Ishikawa (cell line): ENCODE measurements at regions not wholly inside any gene's neighbourhood (a gene's known extent, or its start where the extent isn't known, plus 50 kb on each side); places are given as distances from the start of the nearest gene placed in this dataset.

Source experiments
- CEBPB ChIP-seq: IDR thresholded peaks from 2 replicates; pipeline ENCODE4 v1.6.1; 2012
- MAX ChIP-seq: IDR thresholded peaks from 2 replicates; pipeline ENCODE4 v1.6.1; 2012
- NFIC ChIP-seq: IDR thresholded peaks from 2 replicates; pipeline ENCODE4 v1.6.1; 2012
- RAD21 ChIP-seq: IDR thresholded peaks from 2 replicates; pipeline ENCODE4 v1.6.1; 2012; ENCODE audit warnings: low read depth
- TAF1 ChIP-seq: IDR thresholded peaks from 2 replicates; pipeline ENCODE4 v1.6.1; 2012; ENCODE audit warnings: low read depth, mild to moderate bottlenecking
- TEAD4 ChIP-seq: IDR thresholded peaks from 2 replicates; pipeline ENCODE4 v1.6.1; 2012
- USF1 ChIP-seq: IDR thresholded peaks from 2 replicates; pipeline ENCODE4 v1.6.1; 2012
- YY1 ChIP-seq: IDR thresholded peaks from 2 replicates; pipeline ENCODE4 v1.6.1; 2012; ENCODE audit warnings: low read depth
- ZBTB7A ChIP-seq: IDR thresholded peaks from 2 replicates; pipeline ENCODE4 v1.6.1; 2012; ENCODE audit warnings: low read depth
- TF ChIP-seq, protein P1 (sequence below): IDR thresholded peaks from 2 replicates; pipeline ENCODE4 v1.6.1; 2012; ENCODE audit warnings: low read depth, mild to moderate bottlenecking

GRCh38 chr1:101120868-101121267 lies 95.3 kb upstream of the DPH5 start:
- TF ChIP-seq, protein P1, sequence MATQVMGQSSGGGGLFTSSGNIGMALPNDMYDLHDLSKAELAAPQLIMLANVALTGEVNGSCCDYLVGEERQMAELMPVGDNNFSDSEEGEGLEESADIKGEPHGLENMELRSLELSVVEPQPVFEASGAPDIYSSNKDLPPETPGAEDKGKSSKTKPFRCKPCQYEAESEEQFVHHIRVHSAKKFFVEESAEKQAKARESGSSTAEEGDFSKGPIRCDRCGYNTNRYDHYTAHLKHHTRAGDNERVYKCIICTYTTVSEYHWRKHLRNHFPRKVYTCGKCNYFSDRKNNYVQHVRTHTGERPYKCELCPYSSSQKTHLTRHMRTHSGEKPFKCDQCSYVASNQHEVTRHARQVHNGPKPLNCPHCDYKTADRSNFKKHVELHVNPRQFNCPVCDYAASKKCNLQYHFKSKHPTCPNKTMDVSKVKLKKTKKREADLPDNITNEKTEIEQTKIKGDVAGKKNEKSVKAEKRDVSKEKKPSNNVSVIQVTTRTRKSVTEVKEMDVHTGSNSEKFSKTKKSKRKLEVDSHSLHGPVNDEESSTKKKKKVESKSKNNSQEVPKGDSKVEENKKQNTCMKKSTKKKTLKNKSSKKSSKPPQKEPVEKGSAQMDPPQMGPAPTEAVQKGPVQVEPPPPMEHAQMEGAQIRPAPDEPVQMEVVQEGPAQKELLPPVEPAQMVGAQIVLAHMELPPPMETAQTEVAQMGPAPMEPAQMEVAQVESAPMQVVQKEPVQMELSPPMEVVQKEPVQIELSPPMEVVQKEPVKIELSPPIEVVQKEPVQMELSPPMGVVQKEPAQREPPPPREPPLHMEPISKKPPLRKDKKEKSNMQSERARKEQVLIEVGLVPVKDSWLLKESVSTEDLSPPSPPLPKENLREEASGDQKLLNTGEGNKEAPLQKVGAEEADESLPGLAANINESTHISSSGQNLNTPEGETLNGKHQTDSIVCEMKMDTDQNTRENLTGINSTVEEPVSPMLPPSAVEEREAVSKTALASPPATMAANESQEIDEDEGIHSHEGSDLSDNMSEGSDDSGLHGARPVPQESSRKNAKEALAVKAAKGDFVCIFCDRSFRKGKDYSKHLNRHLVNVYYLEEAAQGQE: no peak
- TF ChIP-seq ZBTB7A (no peak), TEAD4 (no peak), YY1 (no peak), NFIC (no peak), RAD21 (no peak), TAF1 (no peak), CEBPB (no peak), MAX (no peak), USF1 (no peak)
